CD4-positive, alpha-beta memory T cell (primary cell): ENCODE measurements at regions not wholly inside any gene's neighbourhood (a gene's known extent, or its start where the extent isn't known, plus 50 kb on each side); places are given as distances from the start of the nearest gene placed in this dataset.
"Not testable (repeated sequence)": the region's sequence is repeated elsewhere in the genome, so short reads cannot be mapped to it uniquely, and the experiment has no call there.

Experiments
- CTCF ChIA-PET: fragments of 350-600 bp; sonication (Branson Sonifier 250); formaldehyde crosslinking; loops from one replicate; lab custom pipeline; 2021; ENCODE audit warnings: inconsistent platforms; ENCODE audit not compliant: partially characterized antibody; lab: Charles Lee
- POLR2A ChIA-PET: fragments of 350-600 bp; sonication (Branson Sonifier 250); formaldehyde crosslinking; loops from one replicate; lab custom pipeline; 2021; ENCODE audit not compliant: partially characterized antibody; lab: Charles Lee
- DNase-seq, 5 donors: peaks; one replicate each; pipeline versions ENCODE4 v3.0.0 to v3.0.0-alpha.2; 2020 to 2022; ENCODE audit warnings: mixed read lengths in 1 of 5
- H3K27ac ChIP-seq: one replicate; pipeline ENCODE4 v1.7.0; 2013; ENCODE audit warnings: low read depth, low read length
- H3K27me3 ChIP-seq: 2 replicates; pipeline ENCODE4 v1.7.0; 2013; ENCODE audit warnings: mild to moderate bottlenecking, low read length, moderate library complexity; ENCODE audit not compliant: insufficient read depth
- H3K36me3 ChIP-seq: 2 replicates; pipeline ENCODE4 v1.7.0; 2013; ENCODE audit warnings: mild to moderate bottlenecking, low read length, moderate library complexity; ENCODE audit not compliant: insufficient read depth
- H3K4me1 ChIP-seq: 2 replicates; pipeline ENCODE4 v1.7.0; 2013; ENCODE audit warnings: mild to moderate bottlenecking, low read length, moderate library complexity; ENCODE audit not compliant: insufficient read depth
- H3K4me3 ChIP-seq, 2 donors: one replicate each; pipeline ENCODE4 v1.7.0; 2013; ENCODE audit warnings: low read length in 2 of 2, mild to moderate bottlenecking in 1 of 2
- H3K9me3 ChIP-seq, 2 donors: one replicate each; pipeline ENCODE4 v1.7.0; 2013; ENCODE audit warnings: low read length in 2 of 2, control low read depth in 1 of 2; ENCODE audit not compliant: control insufficient read depth in 1 of 2
- H3K27ac Mint-ChIP-seq, 7 donors: one replicate each; pipeline ENCODE4 v1.8.0; 2020 to 2021; ENCODE audit warnings: mixed read lengths in 7 of 7, mild to moderate bottlenecking in 6 of 7, inconsistent platforms in 3 of 7, moderate library complexity in 3 of 7
- H3K27me3 Mint-ChIP-seq, 2 donors: one replicate each; pipeline ENCODE4 v1.8.0; 2020 to 2021; ENCODE audit warnings: mixed read lengths in 2 of 2
- H3K36me3 Mint-ChIP-seq, 2 donors: one replicate each; pipeline ENCODE4 v1.8.0; 2020 to 2021; ENCODE audit warnings: mixed read lengths in 2 of 2, inconsistent platforms in 1 of 2, mild to moderate bottlenecking in 1 of 2
- H3K4me1 Mint-ChIP-seq, 4 donors: one replicate each; pipeline ENCODE4 v1.8.0; 2020 to 2021; ENCODE audit warnings: mixed read lengths in 4 of 4, mild to moderate bottlenecking in 1 of 4
- H3K4me3 Mint-ChIP-seq, 8 donors: one replicate each; pipeline ENCODE4 v1.8.0; 2020 to 2021; ENCODE audit warnings: mixed read lengths in 8 of 8, mild to moderate bottlenecking in 7 of 8, moderate library complexity in 6 of 8, inconsistent platforms in 3 of 8
- H3K9me3 Mint-ChIP-seq, 8 donors: one replicate each; pipeline ENCODE4 v1.8.0; 2020 to 2021; ENCODE audit warnings: mixed read lengths in 8 of 8, mild to moderate bottlenecking in 5 of 8, inconsistent platforms in 3 of 8, moderate library complexity in 1 of 8
- intact Hi-C: fragments of 100-400 bp; cut with micrococcal nuclease; formaldehyde crosslinking; loops from one replicate; pipeline ENCODE4 v1.15.1; 2023

DNA sequence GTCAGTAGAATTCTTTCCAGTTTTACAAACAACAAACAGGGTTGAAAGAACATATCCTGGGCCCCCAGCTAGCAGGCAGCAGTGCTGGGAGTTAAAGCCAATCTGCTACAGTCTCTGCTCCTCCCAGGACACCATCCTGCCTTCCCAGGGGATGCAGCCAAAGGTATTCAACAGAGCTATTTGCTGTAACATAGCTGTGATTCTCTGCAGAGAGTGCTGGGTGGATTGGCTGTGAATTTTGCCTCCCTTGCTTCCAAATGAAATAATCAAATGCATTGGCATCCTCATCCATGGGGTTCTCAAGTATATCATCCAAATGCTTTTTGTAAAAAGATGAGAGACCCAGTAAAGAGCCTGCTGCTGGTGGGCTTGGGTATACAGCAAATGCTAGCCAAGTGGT is 124.3 kb downstream of the NPIPB5 start:
- H3K27ac Mint-ChIP-seq: no peak overlapping the region
- no peaks in the 10 kb centered on the region for H3K4me1 ChIP-seq
- H3K27ac ChIP-seq: no peak overlapping the region
- CTCF ChIA-PET: interaction anchor here (1.2 to 1.3 kb wide), 2 partner anchors 15 to 57 kb away, joined by 3 to 4 read pairs; no protein-coding TSS in a partner anchor
- no peaks in the 10 kb centered on the region for H3K4me1 Mint-ChIP-seq
- H3K9me3 Mint-ChIP-seq: no peaks in the 10 kb centered on the region
- intact Hi-C loops: no loop called here
- H3K4me3 ChIP-seq: no peak overlapping the region
- H3K27me3 ChIP-seq: no peaks in the 10 kb centered on the region
- no peaks in the 10 kb centered on the region for H3K9me3 ChIP-seq
- DNase-seq: no peak
- POLR2A ChIA-PET: no interaction called here
- no peaks in the 10 kb centered on the region for H3K36me3 ChIP-seq
- H3K27me3 Mint-ChIP-seq: peaks cover 8 to 9% of the 10 kb centered on the region in 2 donors
- H3K36me3 Mint-ChIP-seq: no peaks in the 10 kb centered on the region
- no peak overlapping the region for H3K4me3 Mint-ChIP-seq

DNA sequence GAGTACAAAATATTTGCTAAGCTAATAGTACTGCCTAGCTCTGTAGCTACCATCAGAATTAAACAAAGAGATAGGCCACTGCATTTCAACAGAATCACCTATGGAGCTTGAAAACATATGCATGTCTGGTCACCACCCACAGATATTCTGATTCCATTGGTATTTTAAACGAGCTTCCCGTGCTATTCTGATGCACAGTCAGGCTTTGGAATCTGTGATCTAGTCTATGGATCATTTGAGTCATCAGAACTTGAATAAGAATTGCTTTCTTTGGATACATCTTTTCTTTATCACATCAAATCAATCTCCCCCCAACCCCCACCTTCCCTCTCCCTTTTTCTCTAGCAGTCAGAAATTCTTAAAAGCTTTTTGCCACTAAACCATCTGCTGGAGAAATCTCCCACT is 124.7 kb downstream of the NPIPB5 start:
- H3K27me3 Mint-ChIP-seq: peaks cover 8 to 9% of the 10 kb centered on the region in 2 donors
- Histone ChIP-seq H3K9me3 (no peaks in the 10 kb centered on the region), H3K27ac (no peak overlapping the region), H3K36me3 (no peaks in the 10 kb centered on the region), H3K27me3 (no peaks in the 10 kb centered on the region), H3K4me3 (no peak overlapping the region), H3K4me1 (no peaks in the 10 kb centered on the region)
- H3K4me3 Mint-ChIP-seq: no peak overlapping the region
- no peaks in the 10 kb centered on the region for H3K9me3 Mint-ChIP-seq
- H3K4me1 Mint-ChIP-seq: no peaks in the 10 kb centered on the region
- ChIA-PET POLR2A (no interaction called here), CTCF (interaction anchor here (1.2 to 1.3 kb wide), 2 partner anchors 16 to 57 kb away, joined by 3 to 4 read pairs; no protein-coding TSS in a partner anchor)
- intact Hi-C loops: no loop called here
- no peak for DNase-seq
- no peak overlapping the region for H3K27ac Mint-ChIP-seq
- H3K36me3 Mint-ChIP-seq: no peaks in the 10 kb centered on the region

DNA sequence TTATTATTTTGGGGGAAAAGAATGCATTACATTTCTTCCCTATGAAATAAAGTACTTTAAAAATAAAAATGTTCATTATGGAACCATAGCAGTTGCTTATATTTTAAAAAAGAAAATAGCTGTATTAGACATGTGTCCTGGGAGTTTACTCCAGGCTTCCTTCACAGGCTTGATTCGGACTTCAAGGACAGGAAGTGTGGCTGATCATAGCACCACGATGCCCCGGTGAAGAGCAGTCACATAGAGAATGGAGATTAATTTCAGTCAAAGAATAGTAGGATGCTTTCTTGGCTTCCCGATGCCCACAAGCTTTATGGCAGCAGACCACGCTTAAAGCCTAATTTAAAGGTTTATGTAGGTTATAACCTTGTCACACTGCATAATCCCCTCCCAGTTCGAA is 125.1 kb downstream of the NPIPB5 start:
- Mint-ChIP-seq H3K27ac (no peak overlapping the region), H3K9me3 (no peaks in the 10 kb centered on the region), H3K36me3 (no peaks in the 10 kb centered on the region), H3K4me3 (no peak overlapping the region), H3K4me1 (no peaks in the 10 kb centered on the region), H3K27me3 (peaks cover 8 to 9% of the 10 kb centered on the region in 2 donors)
- POLR2A ChIA-PET: interaction anchor here (0.6 kb wide), 1 partner anchor 21 kb away, joined by 3 read pairs; no protein-coding TSS in a partner anchor
- no peak for DNase-seq
- H3K9me3 ChIP-seq: no peaks in the 10 kb centered on the region
- no peak overlapping the region for H3K27ac ChIP-seq
- intact Hi-C loops: no loop called here
- H3K4me1 ChIP-seq: no peaks in the 10 kb centered on the region
- no peak overlapping the region for H3K4me3 ChIP-seq
- CTCF ChIA-PET: interaction anchor here (1.2 kb wide), 1 partner anchor 16 kb away, joined by 4 read pairs; no protein-coding TSS in a partner anchor
- H3K27me3 ChIP-seq: no peaks in the 10 kb centered on the region
- H3K36me3 ChIP-seq: no peaks in the 10 kb centered on the region

DNA sequence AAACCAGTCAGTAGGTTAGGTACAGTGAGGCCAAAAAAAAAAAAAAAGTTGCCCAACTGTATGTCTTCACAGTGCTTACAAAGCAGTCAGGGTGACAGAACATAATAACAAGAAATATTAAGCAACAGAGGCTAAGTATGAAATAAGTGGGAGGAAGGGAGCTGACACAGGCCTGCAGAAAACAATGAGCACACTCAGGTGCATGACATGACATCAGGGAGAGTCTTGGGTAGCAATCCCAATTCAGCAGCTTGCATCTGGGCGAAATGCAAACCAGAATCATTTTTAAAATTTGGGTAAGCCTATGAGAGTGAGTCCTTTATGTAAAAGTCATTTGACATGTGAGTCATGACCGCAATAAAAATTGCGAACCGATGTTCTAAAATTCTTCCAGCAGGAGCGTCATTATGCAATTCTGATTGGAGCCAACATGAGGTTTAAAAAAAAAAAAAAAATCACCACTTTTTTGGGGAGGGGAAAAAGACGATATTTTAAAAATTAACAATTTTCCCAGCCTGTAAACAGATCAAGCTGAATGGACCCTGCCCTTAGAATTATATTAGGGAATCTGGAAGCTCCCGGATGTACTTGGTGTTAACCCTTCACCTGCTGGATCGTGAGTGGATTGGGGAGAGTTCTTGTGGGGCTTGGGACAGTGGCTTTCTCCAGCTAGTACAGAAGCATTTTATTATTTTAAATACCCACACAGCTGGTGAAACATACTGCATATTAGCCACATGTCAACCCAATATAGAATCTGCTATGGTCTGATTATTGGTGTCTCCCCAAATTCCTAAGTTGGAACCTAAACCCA is 127.9 kb downstream of the NPIPB5 start:
- no peak for DNase-seq
- CTCF ChIA-PET: no interaction called here
- no peaks in the 10 kb centered on the region for H3K4me1 Mint-ChIP-seq
- Histone ChIP-seq H3K27me3 (no peaks in the 10 kb centered on the region), H3K4me3 (no peak overlapping the region), H3K27ac (no peak overlapping the region), H3K4me1 (no peaks in the 10 kb centered on the region), H3K36me3 (no peaks in the 10 kb centered on the region), H3K9me3 (no peaks in the 10 kb centered on the region)
- peaks cover 5 to 7% of the 10 kb centered on the region in 2 donors for H3K27me3 Mint-ChIP-seq
- no peaks in the 10 kb centered on the region for H3K36me3 Mint-ChIP-seq
- no peak overlapping the region for H3K27ac Mint-ChIP-seq
- POLR2A ChIA-PET: interaction anchor here (0.7 kb wide), 1 partner anchor 58 kb away, joined by 3 read pairs; no protein-coding TSS in a partner anchor
- intact Hi-C loops: no loop called here
- H3K4me3 Mint-ChIP-seq: no peak overlapping the region
- no peaks in the 10 kb centered on the region for H3K9me3 Mint-ChIP-seq

DNA sequence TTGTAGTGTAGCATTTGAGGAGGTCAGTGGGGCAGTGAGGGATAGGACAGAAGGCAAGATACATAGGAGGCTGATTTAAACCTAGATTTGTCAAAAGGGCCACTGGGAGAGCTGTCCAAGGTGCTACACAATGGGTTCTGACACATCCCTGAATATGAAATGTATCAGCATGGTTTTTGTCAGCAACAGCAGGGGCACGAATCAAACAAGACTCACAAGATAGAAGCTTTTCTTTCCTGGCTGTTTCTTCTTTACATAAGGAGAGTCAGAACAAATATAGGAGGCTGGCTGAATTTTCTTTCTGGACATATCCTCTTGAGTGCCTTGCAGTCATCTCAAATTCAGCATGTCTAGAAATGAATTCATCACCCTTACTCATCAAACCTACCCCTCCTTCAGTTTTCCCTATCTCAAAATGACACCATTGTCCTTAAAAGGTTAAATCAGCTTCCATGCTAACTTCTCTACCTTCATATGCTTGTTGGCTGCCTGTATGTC is 130.5 kb downstream of the NPIPB5 start:
- no peaks in the 10 kb centered on the region for H3K27me3 Mint-ChIP-seq
- no peak overlapping the region for H3K4me3 Mint-ChIP-seq
- no peak overlapping the region for H3K4me3 ChIP-seq
- H3K4me1 ChIP-seq: no peaks in the 10 kb centered on the region
- intact Hi-C loops: no loop called here
- ChIA-PET POLR2A (no interaction called here), CTCF (interaction anchor here (0.6 to 1.5 kb wide), 3 partner anchors 8 to 839 kb away, joined by 3 to 4 read pairs (median 3); no protein-coding TSS in a partner anchor)
- no peaks in the 10 kb centered on the region for H3K36me3 ChIP-seq
- H3K4me1 Mint-ChIP-seq: no peaks in the 10 kb centered on the region
- no peaks in the 10 kb centered on the region for H3K9me3 ChIP-seq
- H3K27ac Mint-ChIP-seq: no peak overlapping the region
- no peaks in the 10 kb centered on the region for H3K36me3 Mint-ChIP-seq
- no peak overlapping the region for H3K27ac ChIP-seq
- no peaks in the 10 kb centered on the region for H3K9me3 Mint-ChIP-seq
- DNase-seq: no peak
- peaks cover 7% of the 10 kb centered on the region for H3K27me3 ChIP-seq

DNA sequence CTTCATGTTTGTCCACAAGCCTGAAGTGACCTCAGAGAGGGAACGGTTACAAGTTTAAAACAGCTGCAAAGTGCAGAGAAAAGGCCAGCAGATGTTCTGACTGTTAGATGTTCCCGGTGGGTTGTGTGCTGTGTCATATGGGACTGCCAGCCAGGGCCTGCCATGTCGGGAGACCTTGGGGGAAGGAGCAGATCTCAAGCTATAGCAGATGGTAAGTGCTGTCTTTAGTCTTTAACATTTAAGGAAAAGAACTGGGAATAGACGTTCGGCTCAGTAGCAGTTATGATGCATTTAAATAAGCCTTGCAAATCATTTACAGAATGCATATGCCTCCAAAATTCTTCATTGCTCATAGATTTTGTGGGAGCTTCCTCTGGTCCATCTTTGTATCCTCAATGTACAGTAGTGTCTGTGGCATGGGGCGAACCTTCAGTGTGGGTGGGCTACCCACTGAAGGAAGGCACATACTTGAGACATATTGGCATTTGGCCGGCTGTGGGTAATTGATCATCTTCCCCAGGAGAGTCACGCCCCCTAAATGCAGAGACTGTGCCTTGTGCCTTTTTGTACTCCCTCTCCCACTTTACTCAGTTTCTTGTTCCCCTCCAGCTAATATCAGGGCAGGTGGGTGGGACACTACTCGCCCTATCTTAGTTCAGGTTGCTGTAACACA is 131.9 kb downstream of the NPIPB5 start:
- Histone ChIP-seq H3K4me3 (no peak overlapping the region), H3K4me1 (no peaks in the 10 kb centered on the region), H3K27me3 (peaks cover 7% of the 10 kb centered on the region), H3K9me3 (no peaks in the 10 kb centered on the region), H3K27ac (no peak overlapping the region), H3K36me3 (no peaks in the 10 kb centered on the region)
- Mint-ChIP-seq H3K27ac (no peak overlapping the region), H3K36me3 (no peaks in the 10 kb centered on the region), H3K4me1 (no peaks in the 10 kb centered on the region), H3K9me3 (no peaks in the 10 kb centered on the region), H3K27me3 (no peaks in the 10 kb centered on the region), H3K4me3 (no peak overlapping the region)
- CTCF ChIA-PET: interaction anchor here (1.1 to 1.5 kb wide), 2 partner anchors 9 to 11 kb away, joined by 3 to 4 read pairs; no protein-coding TSS in a partner anchor
- intact Hi-C loops: no loop called here
- POLR2A ChIA-PET: interaction anchor here (0.6 kb wide), 1 partner anchor 578 kb away, joined by 3 read pairs; no protein-coding TSS in a partner anchor
- no peak for DNase-seq

DNA sequence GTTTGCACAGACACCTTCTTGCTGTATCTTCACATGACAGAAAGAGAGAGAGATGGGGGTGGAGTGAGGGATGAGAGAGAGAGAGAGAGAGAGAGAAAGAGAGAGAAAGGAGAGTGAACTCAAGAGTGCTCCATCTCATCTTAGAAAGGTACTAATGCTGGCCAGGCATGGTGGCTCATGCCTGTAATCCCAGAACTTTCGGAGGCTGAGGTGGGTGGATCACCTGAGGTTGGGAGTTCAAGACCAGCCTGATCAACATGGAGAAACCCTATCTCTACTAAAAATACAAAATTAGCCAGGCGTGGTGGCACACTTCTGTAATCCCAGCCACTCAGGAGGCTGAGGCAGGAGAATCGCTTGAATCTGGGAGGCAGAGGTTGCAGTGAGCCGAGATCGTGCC is 132.5 kb downstream of the NPIPB5 start:
- H3K4me1 Mint-ChIP-seq, CTCF ChIA-PET, intact Hi-C loops, H3K4me3 Mint-ChIP-seq, H3K9me3 Mint-ChIP-seq, H3K36me3 ChIP-seq, H3K9me3 ChIP-seq, H3K4me3 ChIP-seq, H3K27ac Mint-ChIP-seq, H3K27me3 Mint-ChIP-seq, DNase-seq, H3K4me1 ChIP-seq, H3K27ac ChIP-seq, H3K36me3 Mint-ChIP-seq, POLR2A ChIA-PET: not testable (repeated sequence)
- peaks cover 11% of the 10 kb centered on the region for H3K27me3 ChIP-seq
